Gastrocnemius medialis (tissue), 4 donors: ENCODE measurements at regions not wholly inside any gene's neighbourhood (a gene's known extent, or its start where the extent isn't known, plus 50 kb on each side); places are given as distances from the start of the nearest gene placed in this dataset.

ENCODE experiments used
- CTCF ChIP-seq, 5 experiments: fragments of 450-650 bp in 3 of 5; fragments of 200-600 bp in 2 of 5; sonication (generic) in 2 of 5; IDR thresholded peaks in 4 of 5; conservative IDR thresholded peaks in 1 of 5; 1 replicate in 4 of 5; 2 replicates in 1 of 5; pipeline ENCODE4 v1.5.1; 2016 to 2019; ENCODE audit warnings: antibody characterized with exemption in 5 of 5, mild to moderate bottlenecking in 3 of 5, moderate library complexity in 3 of 5
- POLR2A ChIP-seq, 2 donors: fragments of 450-650 bp; IDR thresholded peaks; one replicate each; pipeline ENCODE4 v1.6.1; 2017; ENCODE audit warnings: antibody characterized with exemption in 2 of 2, mild to moderate bottlenecking in 2 of 2, moderate library complexity in 2 of 2

GRCh38 chr2:150548527-150548926 lies 61.1 kb upstream of the RND3 start:
- no peak for TF ChIP-seq CTCF (IDR thresholded peaks at IDR 0.05 in 4 of 5, conservative IDR thresholded peaks at IDR 0.05 in 1 of 5)
- TF ChIP-seq POLR2A (IDR thresholded peaks at IDR 0.05), result no peak
